Ramos (cell line): ENCODE measurements at regions not wholly inside any gene's neighbourhood (a gene's known extent, or its start where the extent isn't known, plus 50 kb on each side); places are given as distances from the start of the nearest gene placed in this dataset.
"Not testable (repeated sequence)": the region's sequence is repeated elsewhere in the genome, so short reads cannot be mapped to it uniquely, and the experiment has no call there.

Experiments
- in situ Hi-C: fragments of 300-500 bp; cut with MboI; formaldehyde crosslinking; loops from one replicate; pipeline ENCODE4 v1.14.3; 2022; ENCODE audit warnings: low sequenced_read_pairs; ENCODE audit not compliant: unreplicated experiment

- in situ Hi-C loops: not testable (repeated sequence)
Measured at GRCh38 chr6:155798876-155799275, 343.2 kb upstream of the NOX3 start.

DNA sequence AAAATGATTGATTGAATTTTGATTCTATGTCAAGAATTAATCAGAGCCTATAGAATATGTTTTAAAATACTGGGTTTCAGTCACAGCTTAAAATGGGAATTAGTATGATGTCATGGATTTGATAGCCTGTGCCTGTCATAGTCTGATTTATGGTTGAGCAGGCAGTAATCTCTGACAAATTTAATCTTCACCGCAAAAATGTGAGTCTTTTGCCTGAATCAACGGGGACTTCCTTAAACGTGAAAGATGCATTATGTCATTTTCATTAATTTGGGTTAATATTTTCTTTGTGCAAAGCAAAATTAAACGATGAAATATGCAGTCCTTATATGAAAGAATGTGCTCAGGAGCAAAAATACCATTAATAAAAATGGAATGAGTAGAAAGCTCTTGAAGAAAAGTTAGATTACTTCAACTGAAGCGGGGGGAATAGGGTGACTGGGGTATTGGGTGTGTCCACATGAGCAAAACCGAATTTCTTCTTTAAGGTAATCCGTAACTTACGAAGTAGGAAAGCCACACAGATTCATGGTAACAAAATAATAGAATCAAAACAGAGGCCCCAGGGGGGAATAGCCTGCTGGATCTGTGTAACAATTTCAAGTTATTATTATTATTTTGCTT lies 339.6 kb upstream of the NOX3 start:
- in situ Hi-C loops: no loop called here

GRCh38 chr6:155791891-155792290 lies 336.3 kb upstream of the NOX3 start:
- in situ Hi-C loops: no loop called here

GRCh38 chr6:155791186-155791585 lies 335.5 kb upstream of the NOX3 start:
- in situ Hi-C loops: no loop called here

DNA sequence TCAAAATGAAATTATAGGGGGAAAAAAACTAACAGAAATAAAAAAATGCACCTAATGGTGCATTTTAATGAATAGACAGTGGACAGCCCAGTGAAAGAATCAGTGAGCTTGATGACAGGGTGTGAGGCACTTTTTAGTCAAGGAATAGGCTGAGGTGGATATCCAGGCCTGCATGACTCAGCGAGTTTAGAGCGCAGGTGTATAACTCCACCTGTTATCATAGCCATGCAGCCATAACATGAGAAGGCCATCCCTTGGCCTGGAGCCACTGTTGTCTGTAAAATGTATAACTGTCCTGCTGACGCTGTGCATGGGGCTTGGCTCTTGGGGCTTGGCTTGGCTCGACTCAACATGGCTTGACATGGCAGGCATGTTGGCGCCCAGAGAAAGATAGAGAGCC lies 331.5 kb upstream of the NOX3 start:
- in situ Hi-C loops: no loop called here

DNA sequence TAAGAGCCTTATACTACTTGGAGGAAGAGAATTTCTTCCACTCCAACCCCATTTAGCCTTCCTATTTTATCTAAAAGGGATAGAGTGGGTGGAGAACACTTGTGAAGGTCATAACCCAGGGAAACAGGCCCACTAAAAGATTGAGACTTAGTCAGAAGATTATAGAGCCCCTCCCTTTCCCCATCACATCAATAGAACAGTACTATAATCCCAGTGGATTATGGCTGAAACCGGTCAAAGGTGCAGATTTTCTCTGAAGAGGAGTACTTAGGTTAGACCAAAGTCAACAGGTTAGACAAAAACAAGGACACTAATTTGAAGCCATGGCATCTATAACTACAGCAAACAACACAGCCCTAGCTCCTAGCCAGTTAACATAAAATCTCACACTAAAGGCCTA lies 330.9 kb upstream of the NOX3 start:
- in situ Hi-C loops: no loop called here

- in situ Hi-C loops: no loop called here
Measured at GRCh38 chr6:155782739-155783459, 327.3 kb upstream of the NOX3 start.

- in situ Hi-C loops: no loop called here
Measured at GRCh38 chr6:155782320-155782731, 326.7 kb upstream of the NOX3 start.

- in situ Hi-C loops: no loop called here
Measured at GRCh38 chr6:155779456-155779855, 323.8 kb upstream of the NOX3 start.

DNA sequence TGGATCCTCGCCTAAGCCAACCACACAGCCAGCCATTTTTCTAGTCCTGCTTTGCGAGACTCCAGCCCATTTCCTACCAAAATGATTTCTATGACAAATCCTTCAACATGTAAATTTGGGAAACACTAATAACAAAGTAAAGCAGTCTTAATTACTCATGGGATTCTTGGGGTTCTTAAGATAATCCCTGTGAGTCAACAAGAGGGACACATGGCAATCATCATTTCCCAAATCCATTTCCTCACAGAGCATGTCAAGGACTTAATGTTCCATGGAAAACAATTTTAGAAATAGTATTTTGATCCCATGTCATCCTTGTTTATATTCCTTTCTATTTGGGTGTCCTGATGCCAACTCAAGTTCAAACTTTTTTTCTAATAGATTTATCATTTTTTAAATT lies 322.7 kb upstream of the NOX3 start:
- in situ Hi-C loops: no loop called here

- in situ Hi-C loops: no loop called here
Measured at GRCh38 chr6:155771822-155772221, 316.2 kb upstream of the NOX3 start.

- in situ Hi-C loops: no loop called here
Measured at GRCh38 chr6:155770856-155771255, 315.2 kb upstream of the NOX3 start.

DNA sequence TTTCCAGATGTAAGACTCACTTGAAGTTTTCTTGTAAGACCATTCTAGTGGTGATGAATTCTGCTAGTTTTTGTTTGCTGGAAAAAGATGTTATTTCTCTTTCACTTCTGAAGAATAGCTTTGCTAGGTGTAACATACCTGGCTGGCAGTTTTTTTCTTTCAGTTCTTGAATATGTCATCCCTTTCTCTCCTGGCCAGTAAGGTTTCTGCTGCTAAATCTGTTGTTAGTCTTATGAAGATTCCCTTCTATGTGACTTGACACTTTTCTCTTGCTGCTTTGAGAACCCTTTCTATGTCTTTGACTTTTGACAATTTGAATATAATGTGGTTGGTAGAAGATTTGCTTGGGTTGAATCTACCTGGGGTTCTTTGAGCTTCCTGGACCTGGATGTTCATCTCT lies 314.7 kb upstream of the NOX3 start:
- in situ Hi-C loops: no loop called here

DNA sequence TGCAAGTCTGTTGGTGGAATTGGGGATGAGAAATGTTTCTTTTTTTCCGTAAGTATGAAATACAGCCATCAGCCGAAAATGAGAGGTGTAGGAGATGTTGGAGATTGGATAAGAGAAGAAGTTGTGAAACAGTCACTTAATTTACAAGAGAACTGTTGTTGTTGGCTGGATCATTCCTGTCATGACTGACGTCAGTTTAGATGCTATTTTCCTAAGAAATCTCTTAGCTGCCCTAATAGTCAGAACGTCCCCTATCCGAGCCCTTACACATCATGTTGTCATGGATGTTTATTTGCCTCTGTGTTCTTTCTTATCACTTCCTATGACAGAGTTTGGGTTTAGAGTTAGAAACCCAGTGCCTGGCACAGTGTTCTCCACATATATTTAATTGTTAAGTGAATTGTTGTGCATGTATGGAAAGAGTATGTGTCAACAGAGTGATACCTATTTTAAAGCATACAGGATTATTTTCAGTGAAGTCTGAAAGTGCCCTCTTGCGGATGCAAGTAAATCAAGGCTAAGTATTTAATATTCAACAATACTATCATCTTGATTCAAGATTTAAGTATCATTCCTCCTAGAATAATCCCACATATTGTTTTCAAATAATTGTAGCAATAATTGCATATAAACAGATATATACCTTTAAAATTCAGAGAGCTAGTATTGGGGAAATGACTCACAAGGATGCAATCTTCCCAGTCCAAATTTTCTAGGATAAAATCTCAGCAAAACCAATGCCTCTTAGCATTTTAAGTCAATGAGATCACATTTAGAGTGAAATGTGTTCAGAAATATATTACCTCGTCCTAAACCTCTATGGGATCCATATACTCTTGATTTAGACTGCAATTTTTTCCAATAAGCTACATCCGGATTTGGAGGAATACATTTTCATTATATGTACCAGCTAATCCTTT lies 309.9 kb upstream of the NOX3 start:
- in situ Hi-C loops: no loop called here

- in situ Hi-C loops: no loop called here
Measured at GRCh38 chr6:155762649-155763048, 307.0 kb upstream of the NOX3 start.

DNA sequence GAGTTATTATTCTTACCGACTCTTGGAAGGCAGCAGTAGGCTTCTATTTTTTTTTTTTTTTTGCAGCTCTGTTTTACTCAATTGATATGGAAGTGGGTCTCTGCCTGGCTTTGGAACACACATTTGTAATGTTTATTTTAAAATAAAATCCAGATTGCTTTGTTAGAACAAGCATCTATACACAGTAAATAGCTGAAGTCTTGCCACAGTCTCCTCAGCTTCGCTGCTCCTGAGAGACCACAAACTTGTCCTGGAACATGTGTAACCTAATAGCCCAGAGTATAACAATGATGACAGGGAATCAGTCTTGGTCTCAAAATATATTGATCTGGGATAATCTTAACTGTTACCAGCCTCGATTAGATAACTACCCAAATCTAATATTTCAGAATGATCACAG lies 299.8 kb upstream of the NOX3 start:
- in situ Hi-C loops: no loop called here

GRCh38 chr6:155748778-155749177 lies 293.1 kb upstream of the NOX3 start:
- in situ Hi-C loops: not testable (repeated sequence)

GRCh38 chr6:155747491-155747890 lies 291.9 kb upstream of the NOX3 start:
- in situ Hi-C loops: no loop called here

- in situ Hi-C loops: no loop called here
Measured at GRCh38 chr6:155740781-155741399, 285.3 kb upstream of the NOX3 start.

DNA sequence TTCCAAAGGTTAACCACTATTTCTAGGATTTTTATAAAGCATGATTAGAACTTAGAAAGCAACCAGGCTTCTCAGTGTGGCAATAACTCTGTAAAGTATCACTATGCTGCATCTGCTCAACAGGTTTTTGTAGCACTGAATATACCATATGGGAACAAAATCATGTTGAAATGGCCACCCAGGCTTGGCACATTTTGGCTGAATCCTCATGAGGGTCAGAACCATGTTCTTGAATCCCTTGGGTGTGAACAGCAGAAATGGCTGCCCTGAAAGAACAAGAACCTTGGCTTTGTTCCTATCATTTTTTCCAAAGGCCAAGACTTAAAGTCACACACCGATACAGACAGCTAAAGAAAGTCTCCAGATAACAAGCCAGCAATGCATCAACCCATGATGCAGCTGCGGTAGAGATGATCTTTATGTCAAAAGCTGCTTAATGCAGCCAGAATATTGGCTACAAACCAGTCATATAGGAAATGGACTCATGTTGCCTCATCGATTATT lies 283.0 kb upstream of the NOX3 start:
- in situ Hi-C loops: no loop called here
